ENCODE measurements at regions not wholly inside any gene's neighbourhood (a gene's known extent, or its start where the extent isn't known, plus 50 kb on each side); places are given as distances from the start of the nearest gene placed in this dataset.

DNA sequence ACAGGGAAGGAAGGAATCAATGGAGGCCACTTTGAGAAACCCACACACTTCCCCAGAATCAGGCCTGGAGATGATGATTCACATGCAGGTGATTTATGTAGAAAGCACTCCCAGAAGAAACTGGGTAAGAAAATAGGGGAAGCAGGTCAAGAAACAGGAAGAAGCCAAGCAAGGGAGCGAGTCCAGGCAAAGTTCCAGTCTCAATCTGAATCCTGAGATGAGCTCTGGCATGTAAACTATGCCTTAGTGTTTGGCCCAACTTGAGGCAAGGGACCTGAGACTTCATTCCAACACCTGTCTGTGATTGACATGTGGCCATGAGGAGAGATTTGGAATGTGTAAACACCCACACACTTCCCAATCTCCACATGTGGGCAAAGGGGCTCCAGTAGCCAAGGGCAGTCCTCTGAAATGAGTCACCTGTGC lies 61.6 kb upstream of the CTNNB1 start:
- intact Hi-C loops (cut with DNase I), result no loop called here
- WGBS, result 73% methylated on average over 1 of the region's 1 CpG
- Histone ChIP-seq H3K27me3 (no peaks in the 10 kb centered on the region), H3K4me1 (no peaks in the 10 kb centered on the region), H3K36me3 (no peaks in the 10 kb centered on the region), H3K27ac (replicated peaks in 1 of 4) (no peak overlapping the region), H3K4me3 (no peak overlapping the region), H3K9me3 (peaks cover 0 to 6% (median 0%) of the 10 kb centered on the region in 4 donors)
- TF ChIP-seq EP300 (IDR thresholded peaks at IDR 0.05) (no peak), POLR2A (IDR thresholded peaks at IDR 0.05; ENCODE audit: low read depth) (no peak), POLR2AphosphoS5 (IDR thresholded peaks at IDR 0.05) (no peak)
- TF ChIP-seq, protein P1, sequence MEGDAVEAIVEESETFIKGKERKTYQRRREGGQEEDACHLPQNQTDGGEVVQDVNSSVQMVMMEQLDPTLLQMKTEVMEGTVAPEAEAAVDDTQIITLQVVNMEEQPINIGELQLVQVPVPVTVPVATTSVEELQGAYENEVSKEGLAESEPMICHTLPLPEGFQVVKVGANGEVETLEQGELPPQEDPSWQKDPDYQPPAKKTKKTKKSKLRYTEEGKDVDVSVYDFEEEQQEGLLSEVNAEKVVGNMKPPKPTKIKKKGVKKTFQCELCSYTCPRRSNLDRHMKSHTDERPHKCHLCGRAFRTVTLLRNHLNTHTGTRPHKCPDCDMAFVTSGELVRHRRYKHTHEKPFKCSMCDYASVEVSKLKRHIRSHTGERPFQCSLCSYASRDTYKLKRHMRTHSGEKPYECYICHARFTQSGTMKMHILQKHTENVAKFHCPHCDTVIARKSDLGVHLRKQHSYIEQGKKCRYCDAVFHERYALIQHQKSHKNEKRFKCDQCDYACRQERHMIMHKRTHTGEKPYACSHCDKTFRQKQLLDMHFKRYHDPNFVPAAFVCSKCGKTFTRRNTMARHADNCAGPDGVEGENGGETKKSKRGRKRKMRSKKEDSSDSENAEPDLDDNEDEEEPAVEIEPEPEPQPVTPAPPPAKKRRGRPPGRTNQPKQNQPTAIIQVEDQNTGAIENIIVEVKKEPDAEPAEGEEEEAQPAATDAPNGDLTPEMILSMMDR (IDR thresholded peaks at IDR 0.05), result no peak
- no peak for DNase-seq (ENCODE audit: extremely low spot score)

DNA sequence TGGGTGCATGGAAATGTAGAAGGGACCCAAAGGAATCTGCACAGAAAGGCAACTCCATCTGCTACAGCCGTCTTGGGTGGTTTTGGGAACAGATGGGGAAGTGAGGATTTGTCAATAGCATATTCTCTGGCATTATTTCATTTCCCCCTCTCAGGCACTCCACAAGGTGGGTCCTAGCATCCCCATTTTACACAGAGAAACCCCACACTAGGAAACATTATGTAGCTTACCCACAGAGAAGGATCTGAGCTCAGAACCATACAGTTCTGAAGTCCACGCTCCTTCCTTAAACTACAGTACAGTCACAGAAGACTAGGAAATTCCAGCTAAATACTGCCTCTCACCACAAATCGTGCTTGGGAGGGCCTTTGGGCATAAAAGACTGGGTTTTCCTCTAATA lies 61.2 kb upstream of the CTNNB1 start:
- H3K4me3 ChIP-seq, result no peak overlapping the region
- no peaks in the 10 kb centered on the region for H3K4me1 ChIP-seq
- intact Hi-C loops (cut with DNase I), result no loop called here
- TF ChIP-seq, protein P1 (IDR thresholded peaks at IDR 0.05), result no peak
- TF ChIP-seq EP300 (IDR thresholded peaks at IDR 0.05) (no peak), POLR2AphosphoS5 (IDR thresholded peaks at IDR 0.05) (no peak), POLR2A (IDR thresholded peaks at IDR 0.05; ENCODE audit: low read depth) (no peak)
- 67% methylated on average over 2 of the region's 3 CpGs for WGBS
- H3K36me3 ChIP-seq, result no peaks in the 10 kb centered on the region
- no peak for DNase-seq (ENCODE audit: extremely low spot score)
- no peak overlapping the region for H3K27ac ChIP-seq (replicated peaks in 1 of 4)
- H3K27me3 ChIP-seq, result no peaks in the 10 kb centered on the region
- H3K9me3 ChIP-seq, result peaks cover 0 to 6% (median 0%) of the 10 kb centered on the region in 4 donors

DNA sequence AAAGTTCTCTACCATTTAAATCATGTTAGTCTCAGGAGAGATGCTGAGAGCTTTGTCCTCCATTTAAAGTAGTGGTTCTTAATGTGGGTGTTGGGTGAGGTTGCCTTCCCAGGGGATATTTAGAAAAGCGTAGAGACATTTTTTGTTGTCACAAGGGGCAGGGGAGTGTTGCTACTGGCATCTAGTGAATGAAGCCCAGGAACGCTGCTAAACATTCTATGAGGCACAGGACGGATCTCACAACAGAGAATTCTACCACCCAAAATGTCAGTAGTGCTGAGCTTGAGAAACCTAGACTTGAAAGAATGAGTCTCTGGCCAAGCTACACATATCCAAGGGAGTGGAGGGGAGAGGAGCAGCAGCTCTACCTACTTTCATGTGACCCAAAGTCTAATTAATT lies 60.7 kb upstream of the CTNNB1 start:
- no peak for DNase-seq (ENCODE audit: extremely low spot score)
- no peak overlapping the region for H3K4me3 ChIP-seq
- WGBS, result 88% methylated on average over 3 of the region's 3 CpGs
- H3K27ac ChIP-seq (replicated peaks in 1 of 4), result no peak overlapping the region
- TF ChIP-seq, protein P1 (IDR thresholded peaks at IDR 0.05), result no peak
- TF ChIP-seq POLR2A (IDR thresholded peaks at IDR 0.05; ENCODE audit: low read depth) (no peak), EP300 (IDR thresholded peaks at IDR 0.05) (no peak), POLR2AphosphoS5 (IDR thresholded peaks at IDR 0.05) (no peak)
- intact Hi-C loops (cut with DNase I), result no loop called here
- H3K9me3 ChIP-seq, result peaks cover 0 to 6% (median 0%) of the 10 kb centered on the region in 4 donors
- no peaks in the 10 kb centered on the region for H3K4me1 ChIP-seq
- H3K36me3 ChIP-seq, result no peaks in the 10 kb centered on the region
- H3K27me3 ChIP-seq, result no peaks in the 10 kb centered on the region

DNA sequence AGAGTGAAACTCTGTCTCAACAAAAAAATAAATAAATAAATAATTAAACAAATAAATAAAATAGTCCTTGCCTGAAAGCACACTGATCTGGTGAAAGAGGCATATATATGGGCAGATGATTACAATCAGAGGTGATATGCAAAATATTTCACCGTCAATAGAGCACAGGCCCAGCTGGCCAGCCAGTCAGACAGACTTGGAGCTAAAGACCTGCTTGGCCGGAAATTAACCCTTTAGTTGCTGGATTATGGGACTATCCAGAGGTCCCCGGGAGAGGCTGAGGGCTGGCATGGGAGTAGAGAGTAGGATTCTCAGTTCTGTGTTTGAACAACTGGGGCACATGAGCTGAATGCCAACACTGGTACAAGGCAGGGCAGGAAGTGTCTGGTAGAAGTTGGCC lies 59.1 kb upstream of the CTNNB1 start:
- intact Hi-C loops (cut with DNase I), result no loop called here
- Histone ChIP-seq H3K27me3 (no peaks in the 10 kb centered on the region), H3K9me3 (peaks cover 0 to 6% (median 0%) of the 10 kb centered on the region in 4 donors), H3K27ac (replicated peaks in 1 of 4) (no peak overlapping the region), H3K36me3 (no peaks in the 10 kb centered on the region), H3K4me1 (no peaks in the 10 kb centered on the region), H3K4me3 (no peak overlapping the region)
- 63% methylated on average over 3 of the region's 3 CpGs for WGBS
- no peak for TF ChIP-seq EP300 (IDR thresholded peaks at IDR 0.05)
- TF ChIP-seq, protein P1 (IDR thresholded peaks at IDR 0.05), result no peak
- TF ChIP-seq POLR2AphosphoS5 (IDR thresholded peaks at IDR 0.05), result no peak
- no peak for TF ChIP-seq POLR2A (IDR thresholded peaks at IDR 0.05; ENCODE audit: low read depth)
- DNase-seq (ENCODE audit: extremely low spot score), result no peak
